GM21529 (cell line): ENCODE measurements at regions not wholly inside any gene's neighbourhood (a gene's known extent, or its start where the extent isn't known, plus 50 kb on each side); places are given as distances from the start of the nearest gene placed in this dataset.
"Not testable (repeated sequence)": the region's sequence is repeated elsewhere in the genome, so short reads cannot be mapped to it uniquely, and the experiment has no call there.

ENCODE experiments used
- ATAC-seq: cut with Tn5 transposase; IDR thresholded peaks from one replicate; pipeline ENCODE4 v1.9.1; 2021; ENCODE audit not compliant: unreplicated experiment

DNA sequence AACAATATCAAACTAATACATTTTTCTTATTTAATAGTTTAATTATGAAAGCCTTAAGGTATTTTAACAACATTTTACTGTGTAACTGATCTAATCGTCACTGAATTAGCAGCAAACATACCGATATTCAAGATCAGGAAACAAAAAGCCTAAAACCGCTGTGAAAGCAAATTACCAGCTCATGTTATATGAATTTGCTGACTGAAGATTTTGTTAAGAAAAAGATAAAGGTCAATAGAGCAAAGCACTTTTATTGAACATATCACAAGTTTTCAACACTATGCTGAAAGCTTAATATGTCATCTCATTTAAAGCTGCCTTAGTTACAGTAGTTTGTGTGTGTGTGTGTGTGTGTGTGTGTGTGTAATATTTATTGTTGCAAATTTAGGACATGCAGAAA lies 1634.9 kb upstream of the NUDT12 start:
- ATAC-seq, result no peak

DNA sequence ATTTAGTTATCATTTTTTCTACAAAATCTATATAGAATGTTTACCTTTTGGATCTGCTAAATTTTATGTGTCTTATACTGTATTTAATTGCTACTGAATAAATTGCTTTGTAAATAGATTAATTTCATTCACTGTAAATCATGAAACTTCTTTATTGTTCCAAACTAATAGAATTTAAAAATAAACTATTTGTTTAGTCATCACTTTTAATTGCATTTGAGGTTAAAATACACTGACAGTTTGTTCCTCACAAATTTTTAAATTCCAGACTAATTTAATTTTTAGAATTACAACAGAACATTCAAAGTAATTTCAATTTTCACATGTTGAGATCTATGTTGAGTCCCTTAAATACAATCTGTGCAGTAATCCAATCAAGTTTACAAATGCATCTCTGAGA lies 1633.2 kb upstream of the NUDT12 start:
- no peak for ATAC-seq

DNA sequence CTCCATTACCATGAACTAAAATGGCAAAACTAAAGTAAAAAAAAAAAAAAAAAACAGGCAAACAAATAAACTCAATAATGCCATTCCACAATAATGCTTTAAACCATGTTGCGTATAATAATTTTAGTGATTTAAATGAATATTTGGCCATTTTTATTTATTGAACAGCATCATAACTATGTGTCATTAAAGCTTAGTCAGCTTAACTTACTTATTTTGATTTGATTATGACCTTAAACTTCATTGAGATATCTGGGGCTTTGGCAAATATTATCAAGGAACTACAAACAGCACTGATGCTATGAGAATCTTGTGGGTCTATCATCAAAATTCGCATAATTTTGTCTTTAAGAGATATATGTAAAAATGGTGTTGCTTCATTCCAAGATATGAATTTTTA lies 1610.3 kb upstream of the NUDT12 start:
- no peak for ATAC-seq

DNA sequence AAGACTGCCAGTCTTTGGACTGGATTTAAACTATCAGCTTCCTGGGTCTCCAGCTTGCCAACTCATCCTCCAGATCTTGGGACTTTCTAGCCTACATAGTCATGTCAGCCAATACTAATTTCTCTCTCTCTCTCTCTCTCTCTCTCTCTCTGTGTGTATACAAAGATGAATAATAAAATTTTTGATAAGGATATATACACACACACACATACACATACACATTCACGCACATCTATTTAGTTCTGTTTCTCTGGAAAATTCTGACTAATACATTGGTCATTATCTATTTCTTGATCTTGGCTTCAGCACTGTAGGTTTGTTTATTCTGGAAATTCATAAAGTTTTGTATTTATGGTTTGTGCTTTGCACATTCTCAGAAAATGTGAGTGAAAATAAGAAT lies 1606.2 kb upstream of the NUDT12 start:
- ATAC-seq, result no peak

- ATAC-seq, result no peak
Measured at GRCh38 chr5:105167092-105167491, 1604.5 kb upstream of the NUDT12 start.

DNA sequence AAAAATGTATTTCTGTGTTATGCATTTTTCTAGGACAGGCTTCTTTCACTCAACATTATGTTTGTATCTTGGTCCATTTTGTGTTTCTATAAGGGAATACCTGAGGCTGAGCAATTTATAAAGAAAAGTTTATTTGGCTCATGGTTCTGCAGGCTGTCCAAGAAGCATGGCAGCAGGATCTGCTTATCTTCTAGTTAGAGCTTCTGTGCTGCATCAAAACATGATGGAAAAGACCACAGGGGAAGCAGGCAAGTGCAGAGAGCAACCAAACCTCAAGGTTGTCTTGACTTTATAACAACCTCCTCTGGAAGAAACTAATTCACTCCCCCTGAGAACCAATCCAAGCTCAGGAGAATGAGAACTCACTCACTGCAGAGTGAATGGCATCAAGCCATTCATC lies 1601.0 kb upstream of the NUDT12 start:
- ATAC-seq, result no peak

GRCh38 chr5:105162557-105162956 lies 1600.0 kb upstream of the NUDT12 start:
- not testable (repeated sequence) for ATAC-seq

DNA sequence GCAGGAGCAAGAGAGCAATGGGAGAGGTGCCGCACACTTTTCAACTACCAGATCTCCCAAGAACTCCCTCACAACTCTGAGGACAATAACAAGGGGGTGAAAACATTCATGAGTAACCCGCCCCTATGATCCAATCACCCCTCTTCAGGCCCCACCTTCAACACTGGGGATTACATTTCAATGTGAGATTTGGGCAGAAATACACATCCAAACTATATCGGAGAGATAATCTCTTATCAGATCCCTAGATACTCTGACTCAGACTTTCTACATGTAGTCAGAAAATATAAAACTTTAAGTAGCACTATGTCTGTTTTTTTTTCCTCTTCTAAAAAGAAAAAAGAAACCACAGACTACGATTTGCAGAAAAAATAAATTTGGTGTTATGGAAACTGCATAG lies 1595.9 kb upstream of the NUDT12 start:
- no peak for ATAC-seq

DNA sequence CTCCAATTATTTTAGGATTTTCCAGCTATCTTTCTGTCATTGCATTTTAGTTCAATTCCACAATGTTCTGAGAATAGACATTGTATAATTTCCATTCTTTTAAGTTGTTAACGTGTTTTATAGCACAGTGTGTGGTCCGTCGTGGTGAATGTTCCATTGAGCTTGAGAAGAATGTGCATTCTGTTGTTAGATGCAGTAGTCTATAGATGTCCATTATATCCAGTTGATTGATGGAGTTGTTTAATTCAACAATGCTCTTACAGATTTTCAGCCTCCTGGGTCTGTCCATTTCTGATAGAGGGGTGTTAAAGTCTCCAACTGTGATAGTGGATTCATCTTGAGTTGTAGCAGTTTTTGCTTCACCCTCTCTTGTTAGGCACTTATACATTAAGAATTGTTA lies 1587.7 kb upstream of the NUDT12 start:
- no peak for ATAC-seq

- no peak for ATAC-seq
Measured at GRCh38 chr5:105146867-105147266, 1584.3 kb upstream of the NUDT12 start.

DNA sequence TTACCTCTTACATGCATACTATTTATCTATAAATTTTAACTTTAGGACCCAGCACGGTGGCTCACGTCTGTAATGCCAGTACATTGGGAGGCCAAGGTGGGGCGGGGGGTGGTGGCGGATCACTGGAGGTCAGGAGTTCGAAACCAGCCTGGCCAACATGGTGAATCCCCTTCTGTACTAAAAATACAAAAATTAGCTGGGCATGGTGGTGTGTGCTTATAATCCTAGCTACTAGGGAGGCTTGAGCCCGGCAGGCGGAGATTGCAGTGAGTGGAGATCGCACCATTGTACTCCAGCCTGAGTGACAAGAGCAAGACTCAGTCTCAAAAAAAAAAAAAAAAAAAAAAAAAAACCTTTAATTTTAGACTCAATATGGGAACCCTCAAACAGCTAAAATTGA lies 1582.6 kb upstream of the NUDT12 start:
- no peak for ATAC-seq

- no peak for ATAC-seq
Measured at GRCh38 chr5:105134328-105134727, 1571.7 kb upstream of the NUDT12 start.

- ATAC-seq, result no peak
Measured at GRCh38 chr5:105133087-105133486, 1570.5 kb upstream of the NUDT12 start.

- ATAC-seq, result no peak
Measured at GRCh38 chr5:105132581-105132980, 1570.0 kb upstream of the NUDT12 start.

GRCh38 chr5:105131045-105131444 lies 1568.5 kb upstream of the NUDT12 start:
- no peak for ATAC-seq

DNA sequence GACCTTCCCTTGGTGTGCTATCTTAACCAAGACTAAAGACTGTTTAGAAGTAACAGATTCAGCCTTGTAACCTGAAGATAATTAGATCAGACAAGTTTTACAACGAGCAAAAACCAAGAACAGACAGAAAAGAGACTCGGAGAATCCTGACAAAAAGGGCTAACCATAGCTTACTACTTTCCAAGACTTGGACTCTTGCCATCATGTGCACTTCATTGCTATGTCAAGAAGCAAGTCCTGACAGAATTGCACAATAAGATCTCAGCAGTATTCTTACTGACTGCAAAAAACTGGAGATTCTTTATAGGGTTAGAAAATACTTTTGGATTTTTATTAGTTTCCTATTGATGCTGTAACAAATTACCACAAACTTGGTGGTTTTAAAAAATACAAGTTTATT lies 1539.0 kb upstream of the NUDT12 start:
- ATAC-seq, result no peak

GRCh38 chr5:105088961-105089360 lies 1526.4 kb upstream of the NUDT12 start:
- no peak for ATAC-seq

- no peak for ATAC-seq
Measured at GRCh38 chr5:105088102-105088501, 1525.5 kb upstream of the NUDT12 start.

- no peak for ATAC-seq
Measured at GRCh38 chr5:105057893-105058292, 1495.3 kb upstream of the NUDT12 start.

DNA sequence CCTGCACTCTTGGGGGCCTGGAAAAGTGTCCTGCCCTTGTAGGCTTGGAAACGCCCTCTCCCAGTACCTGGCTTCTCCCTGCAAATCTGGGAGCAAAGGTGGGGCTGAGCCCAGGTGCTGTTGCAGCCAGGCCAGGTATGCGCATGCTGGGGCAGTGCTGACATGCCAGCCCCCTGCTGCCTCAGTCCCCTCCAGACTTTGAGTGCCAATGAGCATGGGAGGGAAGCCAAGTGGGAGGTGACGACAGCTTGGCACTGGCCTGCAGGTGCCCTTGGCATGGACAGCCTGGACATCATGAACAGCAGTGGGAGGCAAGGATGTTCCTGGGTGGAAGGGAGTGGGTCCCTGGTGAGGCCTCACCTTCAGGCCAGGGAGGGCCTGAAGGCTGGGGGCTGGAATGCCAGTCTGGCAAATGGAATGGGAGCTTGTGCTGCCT lies 1494.4 kb upstream of the NUDT12 start:
- no peak for ATAC-seq

GRCh38 chr5:105054406-105054805 lies 1491.8 kb upstream of the NUDT12 start:
- no peak for ATAC-seq

GRCh38 chr5:105042623-105043022 lies 1480.0 kb upstream of the NUDT12 start:
- no peak for ATAC-seq

DNA sequence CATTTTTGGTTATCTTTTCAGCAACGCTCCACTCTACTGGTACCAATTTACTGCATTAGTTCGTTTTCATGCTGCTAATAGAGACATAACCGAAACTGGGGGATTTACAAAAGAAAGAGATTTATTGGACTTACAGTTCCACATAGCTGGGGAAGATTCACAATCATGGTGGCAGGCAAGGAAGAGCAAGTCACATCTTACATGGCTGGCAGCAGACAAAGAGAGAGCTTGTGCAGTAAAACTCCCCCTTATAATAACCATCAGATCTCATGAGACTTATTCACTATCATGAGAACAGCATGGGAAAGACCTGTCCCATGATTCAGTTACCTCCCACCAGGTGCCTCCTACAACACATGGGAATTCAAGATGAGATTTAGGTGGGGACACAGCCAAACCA lies 1474.2 kb upstream of the NUDT12 start:
- ATAC-seq, result not testable (repeated sequence)

GRCh38 chr5:105034401-105034763 lies 1471.8 kb upstream of the NUDT12 start:
- no peak for ATAC-seq
